PFSK-1 (cell line): ENCODE measurements at regions not wholly inside any gene's neighbourhood (a gene's known extent, or its start where the extent isn't known, plus 50 kb on each side); places are given as distances from the start of the nearest gene placed in this dataset.

Experiments used
- FOXP2 ChIP-seq: optimal IDR thresholded peaks from 2 replicates; pipeline ENCODE3; 2011; ENCODE audit warnings: borderline replicate concordance, control low read depth, inconsistent platforms; ENCODE audit not compliant: insufficient read depth; ENCODE audit errors: extremely low read length, extremely low read depth
- POLR2AphosphoS5 ChIP-seq: IDR thresholded peaks from 2 replicates; pipeline ENCODE4 v1.6.1; 2012; ENCODE audit warnings: low read depth, mild to moderate bottlenecking, control low read depth, low read length, moderate library complexity
- REST ChIP-seq, 2 experiments: IDR thresholded peaks; 2 replicates each; pipeline versions ENCODE4 v1.6.1 to v1.8.0; 2011 to 2012; ENCODE audit warnings: low read depth in 2 of 2, low read length in 2 of 2, control low read depth in 1 of 2, inconsistent platforms in 1 of 2, mild to moderate bottlenecking in 1 of 2, moderate library complexity in 1 of 2; ENCODE audit not compliant: insufficient read depth in 1 of 2
- SIN3A ChIP-seq: IDR thresholded peaks from 2 replicates; pipeline ENCODE4 v1.6.1; 2012; ENCODE audit warnings: mild to moderate bottlenecking, low read length, moderate library complexity, borderline replicate concordance; ENCODE audit not compliant: insufficient read depth
- TAF1 ChIP-seq: IDR thresholded peaks from 2 replicates; pipeline ENCODE4 v1.6.1; 2012; ENCODE audit warnings: low read length, control low read depth, borderline replicate concordance; ENCODE audit not compliant: insufficient read depth

- TF ChIP-seq POLR2AphosphoS5 (no peak), TAF1 (no peak), REST (IDR thresholded peaks at IDR 0.05; ENCODE audit: insufficient read depth in 1 of 2, low read depth in 2 of 2, low read length in 2 of 2) (no peak), SIN3A (no peak), FOXP2 (no peak)
Observed at GRCh38 chr4:156197216-156197615, 243.6 kb upstream of the CTSO start.
